SK-N-SH (cell line): ENCODE measurements at regions not wholly inside any gene's neighbourhood (a gene's known extent, or its start where the extent isn't known, plus 50 kb on each side); places are given as distances from the start of the nearest gene placed in this dataset.

ENCODE experiments used
- EP300 ChIP-seq, 2 experiments: IDR thresholded peaks; 2 replicates each; pipeline versions ENCODE4 v1.4.0 to v1.6.1; 2012; ENCODE audit warnings: borderline replicate concordance in 1 of 2, low read depth in 1 of 2, low read length in 1 of 2
- EZH2phosphoT487 ChIP-seq: fragments of 200-600 bp; sonication (generic); IDR thresholded peaks from 2 replicates; pipeline ENCODE4 v1.6.1; 2017; ENCODE audit warnings: low read depth, mixed run types, mild to moderate bottlenecking, antibody characterized with exemption, moderate library complexity, borderline replicate concordance
- GABPA ChIP-seq: IDR thresholded peaks from 2 replicates; pipeline ENCODE4 v1.4.0; 2012; ENCODE audit warnings: low read depth, mild to moderate bottlenecking
- GATA2 ChIP-seq: sonication (generic); formaldehyde crosslinking; IDR thresholded peaks from 2 replicates; pipeline ENCODE4 v1.5.0; 2020; ENCODE audit warnings: mild to moderate bottlenecking, missing genetic modification reagents
- MXI1 ChIP-seq: IDR thresholded peaks from 2 replicates; pipeline ENCODE4 v1.6.1; 2012; ENCODE audit warnings: mild to moderate bottlenecking, low read depth, low read length, improper control_type of control experiment
- RXRA ChIP-seq: IDR thresholded peaks from 2 replicates; pipeline ENCODE4 v1.4.0; 2012; ENCODE audit warnings: low read depth, mild to moderate bottlenecking, borderline replicate concordance
- TAF1 ChIP-seq: IDR thresholded peaks from 2 replicates; pipeline ENCODE4 v1.6.1; 2012; ENCODE audit warnings: low read depth, mild to moderate bottlenecking, low read length, moderate library complexity, borderline replicate concordance
- TCF12 ChIP-seq: IDR thresholded peaks from 2 replicates; pipeline ENCODE4 v1.4.0; 2012
- TF ChIP-seq, protein P1 (sequence below): fragments of 200-600 bp; sonication (generic); IDR thresholded peaks from 2 replicates; pipeline ENCODE4 v1.6.1; 2017; ENCODE audit warnings: antibody characterized with exemption, mild to moderate bottlenecking, moderate library complexity
- TF ChIP-seq, protein P2 (sequence below): IDR thresholded peaks from 2 replicates; pipeline ENCODE4 v1.4.0; 2012; ENCODE audit warnings: low read depth
- TF ChIP-seq, protein P3 (sequence below): IDR thresholded peaks from 2 replicates; pipeline ENCODE4 v1.6.1; 2012; ENCODE audit warnings: mild to moderate bottlenecking, low read depth, low read length, moderate library complexity

DNA sequence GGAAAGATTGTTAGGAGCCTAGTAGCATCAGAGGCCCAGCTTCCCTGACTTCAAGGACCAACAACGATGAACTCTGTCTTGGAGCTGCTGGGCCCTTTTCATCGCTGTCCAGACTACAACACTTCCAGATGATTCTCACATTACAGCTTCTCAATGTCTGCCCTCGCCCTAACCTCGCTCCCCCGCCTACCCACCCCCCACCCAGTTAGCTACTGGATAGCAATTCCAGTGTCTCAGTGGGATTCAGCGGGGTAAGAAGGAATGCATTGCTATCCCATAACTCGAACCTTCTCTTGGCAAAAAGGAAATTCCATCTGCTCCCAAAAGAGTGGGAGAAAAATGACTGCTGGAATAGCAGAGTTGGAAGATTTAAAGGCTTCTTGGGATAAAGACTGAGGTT, 65.0 kb downstream of the RPL37A start:
- no peak for TF ChIP-seq GABPA
- TF ChIP-seq, protein P1, sequence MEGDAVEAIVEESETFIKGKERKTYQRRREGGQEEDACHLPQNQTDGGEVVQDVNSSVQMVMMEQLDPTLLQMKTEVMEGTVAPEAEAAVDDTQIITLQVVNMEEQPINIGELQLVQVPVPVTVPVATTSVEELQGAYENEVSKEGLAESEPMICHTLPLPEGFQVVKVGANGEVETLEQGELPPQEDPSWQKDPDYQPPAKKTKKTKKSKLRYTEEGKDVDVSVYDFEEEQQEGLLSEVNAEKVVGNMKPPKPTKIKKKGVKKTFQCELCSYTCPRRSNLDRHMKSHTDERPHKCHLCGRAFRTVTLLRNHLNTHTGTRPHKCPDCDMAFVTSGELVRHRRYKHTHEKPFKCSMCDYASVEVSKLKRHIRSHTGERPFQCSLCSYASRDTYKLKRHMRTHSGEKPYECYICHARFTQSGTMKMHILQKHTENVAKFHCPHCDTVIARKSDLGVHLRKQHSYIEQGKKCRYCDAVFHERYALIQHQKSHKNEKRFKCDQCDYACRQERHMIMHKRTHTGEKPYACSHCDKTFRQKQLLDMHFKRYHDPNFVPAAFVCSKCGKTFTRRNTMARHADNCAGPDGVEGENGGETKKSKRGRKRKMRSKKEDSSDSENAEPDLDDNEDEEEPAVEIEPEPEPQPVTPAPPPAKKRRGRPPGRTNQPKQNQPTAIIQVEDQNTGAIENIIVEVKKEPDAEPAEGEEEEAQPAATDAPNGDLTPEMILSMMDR = no peak
- TF ChIP-seq, protein P2, sequence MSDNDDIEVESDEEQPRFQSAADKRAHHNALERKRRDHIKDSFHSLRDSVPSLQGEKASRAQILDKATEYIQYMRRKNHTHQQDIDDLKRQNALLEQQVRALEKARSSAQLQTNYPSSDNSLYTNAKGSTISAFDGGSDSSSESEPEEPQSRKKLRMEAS = no peak
- TF ChIP-seq EP300 (IDR thresholded peaks at IDR 0.05; ENCODE audit: borderline replicate concordance in 1 of 2, low read depth in 1 of 2, low read length in 1 of 2) = no peak
- no peak for TF ChIP-seq EZH2phosphoT487
- no peak for TF ChIP-seq TAF1
- TF ChIP-seq TCF12 = no peak
- TF ChIP-seq, protein P3, sequence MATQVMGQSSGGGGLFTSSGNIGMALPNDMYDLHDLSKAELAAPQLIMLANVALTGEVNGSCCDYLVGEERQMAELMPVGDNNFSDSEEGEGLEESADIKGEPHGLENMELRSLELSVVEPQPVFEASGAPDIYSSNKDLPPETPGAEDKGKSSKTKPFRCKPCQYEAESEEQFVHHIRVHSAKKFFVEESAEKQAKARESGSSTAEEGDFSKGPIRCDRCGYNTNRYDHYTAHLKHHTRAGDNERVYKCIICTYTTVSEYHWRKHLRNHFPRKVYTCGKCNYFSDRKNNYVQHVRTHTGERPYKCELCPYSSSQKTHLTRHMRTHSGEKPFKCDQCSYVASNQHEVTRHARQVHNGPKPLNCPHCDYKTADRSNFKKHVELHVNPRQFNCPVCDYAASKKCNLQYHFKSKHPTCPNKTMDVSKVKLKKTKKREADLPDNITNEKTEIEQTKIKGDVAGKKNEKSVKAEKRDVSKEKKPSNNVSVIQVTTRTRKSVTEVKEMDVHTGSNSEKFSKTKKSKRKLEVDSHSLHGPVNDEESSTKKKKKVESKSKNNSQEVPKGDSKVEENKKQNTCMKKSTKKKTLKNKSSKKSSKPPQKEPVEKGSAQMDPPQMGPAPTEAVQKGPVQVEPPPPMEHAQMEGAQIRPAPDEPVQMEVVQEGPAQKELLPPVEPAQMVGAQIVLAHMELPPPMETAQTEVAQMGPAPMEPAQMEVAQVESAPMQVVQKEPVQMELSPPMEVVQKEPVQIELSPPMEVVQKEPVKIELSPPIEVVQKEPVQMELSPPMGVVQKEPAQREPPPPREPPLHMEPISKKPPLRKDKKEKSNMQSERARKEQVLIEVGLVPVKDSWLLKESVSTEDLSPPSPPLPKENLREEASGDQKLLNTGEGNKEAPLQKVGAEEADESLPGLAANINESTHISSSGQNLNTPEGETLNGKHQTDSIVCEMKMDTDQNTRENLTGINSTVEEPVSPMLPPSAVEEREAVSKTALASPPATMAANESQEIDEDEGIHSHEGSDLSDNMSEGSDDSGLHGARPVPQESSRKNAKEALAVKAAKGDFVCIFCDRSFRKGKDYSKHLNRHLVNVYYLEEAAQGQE = no peak
- no peak for TF ChIP-seq GATA2 (CRISPR knock-in tag)
- no peak for TF ChIP-seq RXRA
- no peak for TF ChIP-seq MXI1
